SK-N-SH (cell line): ENCODE measurements at regions not wholly inside any gene's neighbourhood (a gene's known extent, or its start where the extent isn't known, plus 50 kb on each side); places are given as distances from the start of the nearest gene placed in this dataset.

ENCODE experiments used
- CTCF ChIA-PET: fragments of 300-600, 350-600 bp; formaldehyde crosslinking; extraction: SDS; loops from one replicate; lab custom pipeline; 2021; lab: Yijun Ruan, JAX
- POLR2A ChIA-PET: fragments of 350-600 bp; sonication (Branson Sonifier 250); formaldehyde crosslinking; extraction: SDS; loops from one replicate; lab custom pipeline; 2020; ENCODE audit warnings: antibody characterized with exemption, inconsistent platforms; lab: Yijun Ruan, JAX
- DNase-seq: peaks from one replicate; pipeline ENCODE4 v3.0.0; 2012
- H2AFZ ChIP-seq: fragments of 200-600 bp; sonication (generic); 2 replicates; pipeline ENCODE4 v1.8.1; 2016; ENCODE audit warnings: antibody characterized with exemption, mild to moderate bottlenecking, low read depth
- H3F3A ChIP-seq: fragments of 200-600 bp; sonication (generic); replicated peaks from 2 replicates; pipeline ENCODE3; 2016; ENCODE audit warnings: antibody characterized with exemption, mild to moderate bottlenecking; ENCODE audit not compliant: insufficient read depth
- H3K27ac ChIP-seq, 2 experiments: fragments of 200-500 bp in 1 of 2; fragments of 200-600 bp in 1 of 2; sonication (Bioruptor generic) in 1 of 2; sonication (generic), shearing (Covaris generic) in 1 of 2; 2 replicates each; pipeline versions ENCODE4 v1.5.1 to v1.6.1; 2014 to 2016; ENCODE audit warnings: low read depth in 2 of 2, inconsistent platforms in 1 of 2, low read length in 1 of 2, mild to moderate bottlenecking in 1 of 2, mixed read lengths in 1 of 2
- H3K27me3 ChIP-seq: fragments of 200-600 bp; sonication (generic), shearing (Covaris generic); 2 replicates; pipeline ENCODE4 v1.6.1; 2016; ENCODE audit warnings: mixed run types; ENCODE audit not compliant: insufficient read depth
- H3K36me3 ChIP-seq, 2 experiments: fragments of 200-500 bp in 1 of 2; fragments of 200-600 bp in 1 of 2; sonication (Bioruptor generic) in 1 of 2; sonication (generic) in 1 of 2; replicated peaks in 1 of 2; 2 replicates each; pipeline versions ENCODE3 to v1.5.1; 2014 to 2016; ENCODE audit warnings: low read length in 1 of 2, mild to moderate bottlenecking in 1 of 2; ENCODE audit not compliant: insufficient read depth in 2 of 2, control insufficient read depth in 1 of 2
- H3K4me1 ChIP-seq, 2 experiments: fragments of 200-500 bp in 1 of 2; fragments of 200-600 bp in 1 of 2; sonication (Bioruptor generic) in 1 of 2; sonication (generic), shearing (Covaris generic) in 1 of 2; 2 replicates each; pipeline versions ENCODE4 v1.5.1 to v1.6.1; 2014 to 2016; ENCODE audit warnings: low read depth in 1 of 2, low read length in 1 of 2, mixed run types in 1 of 2; ENCODE audit not compliant: insufficient read depth in 2 of 2, control insufficient read depth in 1 of 2
- H3K4me2 ChIP-seq: fragments of 200-600 bp; sonication (generic), shearing (Covaris generic); 2 replicates; pipeline ENCODE4 v1.6.1; 2017; ENCODE audit warnings: mixed run types
- H3K4me3 ChIP-seq, 2 experiments: fragments of 200-500 bp in 1 of 2; fragments of 200-600 bp in 1 of 2; sonication (Bioruptor generic) in 1 of 2; sonication (generic), shearing (Covaris generic) in 1 of 2; 2 replicates each; pipeline versions ENCODE4 v1.5.1 to v1.8.1; 2014 to 2016; ENCODE audit warnings: low read depth in 2 of 2, inconsistent platforms in 1 of 2, low read length in 1 of 2, mild to moderate bottlenecking in 1 of 2, mixed read lengths in 1 of 2, moderate library complexity in 1 of 2
- H3K79me2 ChIP-seq: fragments of 200-600 bp; sonication (generic); 2 replicates; pipeline ENCODE4 v1.8.1; 2017; ENCODE audit warnings: mild to moderate bottlenecking; ENCODE audit not compliant: insufficient read depth
- H3K9ac ChIP-seq: fragments of 200-600 bp; sonication (generic); 2 replicates; pipeline ENCODE4 v1.6.1; 2017; ENCODE audit warnings: mixed run types
- H3K9me2 ChIP-seq: fragments of 200-600 bp; sonication (generic); 2 replicates; pipeline ENCODE4 v1.6.1; 2017; ENCODE audit warnings: mixed run types
- H3K9me3 ChIP-seq: fragments of 200-600 bp; sonication (generic); 2 replicates; pipeline ENCODE4 v1.6.1; 2017; ENCODE audit warnings: mixed run types, mild to moderate bottlenecking, moderate library complexity
- H4K20me1 ChIP-seq: fragments of 200-600 bp; sonication (generic); 2 replicates; pipeline ENCODE4 v1.6.1; 2017; ENCODE audit warnings: mild to moderate bottlenecking, mixed run types; ENCODE audit not compliant: insufficient read depth
- CHD2 ChIP-seq: fragments of 150-350 bp; IDR thresholded peaks from 2 replicates; pipeline ENCODE4 v1.6.1; 2018; ENCODE audit warnings: low read length; ENCODE audit not compliant: partially characterized antibody
- CTCF ChIP-seq: fragments of 200-600 bp; sonication (generic); IDR thresholded peaks from 2 replicates; pipeline ENCODE4 v1.6.1; 2017; ENCODE audit warnings: antibody characterized with exemption, mild to moderate bottlenecking, moderate library complexity
- ELF1 ChIP-seq: IDR thresholded peaks from 2 replicates; pipeline ENCODE4 v1.4.0; 2012
- EP300 ChIP-seq, 2 experiments: IDR thresholded peaks; 2 replicates each; pipeline versions ENCODE4 v1.4.0 to v1.6.1; 2012; ENCODE audit warnings: borderline replicate concordance in 1 of 2, low read depth in 1 of 2, low read length in 1 of 2
- EZH2phosphoT487 ChIP-seq: fragments of 200-600 bp; sonication (generic); IDR thresholded peaks from 2 replicates; pipeline ENCODE4 v1.6.1; 2017; ENCODE audit warnings: low read depth, mixed run types, mild to moderate bottlenecking, antibody characterized with exemption, moderate library complexity, borderline replicate concordance
- FOSL2 ChIP-seq: IDR thresholded peaks from 2 replicates; pipeline ENCODE4 v1.4.0; 2012; ENCODE audit warnings: low read depth, mild to moderate bottlenecking, moderate library complexity, borderline replicate concordance
- FOXM1 ChIP-seq: IDR thresholded peaks from 2 replicates; pipeline ENCODE4 v1.4.0; 2012; ENCODE audit warnings: low read depth, mild to moderate bottlenecking
- GATA2 ChIP-seq: sonication (generic); formaldehyde crosslinking; IDR thresholded peaks from 2 replicates; pipeline ENCODE4 v1.5.0; 2020; ENCODE audit warnings: mild to moderate bottlenecking, missing genetic modification reagents
- MAX ChIP-seq: IDR thresholded peaks from 2 replicates; pipeline ENCODE4 v1.4.0; 2012; ENCODE audit warnings: low read depth
- MEF2A ChIP-seq: IDR thresholded peaks from 2 replicates; pipeline ENCODE4 v1.4.0; 2012; ENCODE audit warnings: low read depth, borderline replicate concordance
- MXI1 ChIP-seq: IDR thresholded peaks from 2 replicates; pipeline ENCODE4 v1.6.1; 2012; ENCODE audit warnings: mild to moderate bottlenecking, low read depth, low read length, improper control_type of control experiment
- NFIC ChIP-seq: IDR thresholded peaks from 2 replicates; pipeline ENCODE4 v1.4.0; 2012; ENCODE audit warnings: borderline replicate concordance
- POLR2AphosphoS5 ChIP-seq: IDR thresholded peaks from 2 replicates; pipeline ENCODE4 v1.6.1; 2012; ENCODE audit warnings: low read depth, low read length
- RAD21 ChIP-seq: IDR thresholded peaks from 2 replicates; pipeline ENCODE4 v1.6.1; 2012; ENCODE audit warnings: mild to moderate bottlenecking, low read length
- RCOR1 ChIP-seq: fragments of 150-350 bp; IDR thresholded peaks from 2 replicates; pipeline ENCODE4 v1.6.1; 2017; ENCODE audit warnings: antibody characterized with exemption, low read length
- SIN3A ChIP-seq: IDR thresholded peaks from 2 replicates; pipeline ENCODE4 v1.6.1; 2012; ENCODE audit warnings: low read depth, mild to moderate bottlenecking, low read length, moderate library complexity, borderline replicate concordance
- TEAD4 ChIP-seq: IDR thresholded peaks from 2 replicates; pipeline ENCODE4 v1.4.0; 2012; ENCODE audit warnings: mild to moderate bottlenecking, borderline replicate concordance; ENCODE audit not compliant: insufficient read depth
- USF1 ChIP-seq: IDR thresholded peaks from 2 replicates; pipeline ENCODE4 v1.4.0; 2012; ENCODE audit warnings: low read depth, borderline replicate concordance
- YY1 ChIP-seq: IDR thresholded peaks from 2 replicates; pipeline ENCODE4 v1.4.0; 2012; ENCODE audit warnings: low read depth, mild to moderate bottlenecking
- WGBS: methylation state at CpG from one replicate; pipeline ENCODE4 v1.1.6; 2017; ENCODE audit warnings: low lambda C conversion rate; 5-methylcytosine and 5-hydroxymethylcytosine counted together

GRCh38 chr2:42881732-42882131 is 89.3 kb upstream of the HAAO start:
- no peaks in the 10 kb centered on the region for H3K9me2 ChIP-seq
- H4K20me1 ChIP-seq, result no peaks in the 10 kb centered on the region
- H2AFZ ChIP-seq, result no peak overlapping the region
- H3K4me3 ChIP-seq, result no peak overlapping the region
- TF ChIP-seq MXI1, result no peak
- no peak for TF ChIP-seq EP300 (IDR thresholded peaks at IDR 0.05; ENCODE audit: borderline replicate concordance in 1 of 2, low read depth in 1 of 2, low read length in 1 of 2)
- TF ChIP-seq ELF1, result no peak
- TF ChIP-seq RCOR1, result no peak
- TF ChIP-seq RAD21, result no peak
- TF ChIP-seq POLR2AphosphoS5, result no peak
- no peak for TF ChIP-seq GATA2 (CRISPR knock-in tag)
- H3K36me3 ChIP-seq, result no peaks in the 10 kb centered on the region
- peaks cover 0 to 19% of the 10 kb centered on the region in 2 experiments; a peak in 2 of 4 replicates for H3K4me1 ChIP-seq
- H3K9ac ChIP-seq, result no peak overlapping the region
- no peaks in the 10 kb centered on the region for H3F3A ChIP-seq
- H3K27me3 ChIP-seq, result no peaks in the 10 kb centered on the region
- no peak overlapping the region for H3K27ac ChIP-seq
- H3K4me2 ChIP-seq, result no peak overlapping the region
- H3K9me3 ChIP-seq, result no peaks in the 10 kb centered on the region
- H3K79me2 ChIP-seq, result no peaks in the 10 kb centered on the region
- CTCF ChIA-PET, result interaction anchor here (1.1 to 3.9 kb wide), 5 partner anchors 23 to 727 kb away, joined by 3 to 26 read pairs (median 7); no protein-coding TSS in a partner anchor
- POLR2A ChIA-PET, result no interaction called here
- WGBS, result 61% methylated on average over 1 of the region's 1 CpG
- DNase-seq, result no peak

GRCh38 chr2:42880738-42881690 is 88.6 kb upstream of the HAAO start:
- Histone ChIP-seq H3K9me2 (no peaks in the 10 kb centered on the region), H3K4me2 (no peak overlapping the region), H3K79me2 (no peaks in the 10 kb centered on the region), H3K36me3 (no peaks in the 10 kb centered on the region), H3K4me3 (no peak overlapping the region), H2AFZ (no peak overlapping the region), H3K9ac (no peak overlapping the region), H3K9me3 (no peaks in the 10 kb centered on the region), H4K20me1 (no peaks in the 10 kb centered on the region), H3K27me3 (no peaks in the 10 kb centered on the region), H3K4me1 (peaks cover 0 to 19% of the 10 kb centered on the region in 2 experiments; a peak in 2 of 4 replicates), H3F3A (no peaks in the 10 kb centered on the region), H3K27ac (no peak overlapping the region; a peak in 1 of 4 replicates)
- TF ChIP-seq NFIC (no peak), MAX (no peak), EZH2phosphoT487 (no peak), ELF1 (no peak), MEF2A (no peak), YY1 (no peak), FOXM1 (no peak), USF1 (no peak), SIN3A (no peak), CTCF (no peak), CHD2 (no peak), TEAD4 (no peak), FOSL2 (no peak)
- ChIA-PET POLR2A (interaction anchor here (0.6 kb wide), 1 partner anchor 672 kb away, joined by 3 read pairs; no protein-coding TSS in a partner anchor), CTCF (interaction anchor here (0.9 to 3.9 kb wide), 5 partner anchors 22 to 66 kb away, joined by 3 to 26 read pairs (median 7); no protein-coding TSS in a partner anchor)
- 83% methylated on average over 9 of the region's 9 CpGs for WGBS
- DNase-seq, result no peak
